Activated CD4-positive, alpha-beta T cell treated with anti-CD3 and anti-CD28 coated beads, Interleukin-2, amount 50 U/mL, for 4 hours (primary cell): ENCODE measurements at regions not wholly inside any gene's neighbourhood (a gene's known extent, or its start where the extent isn't known, plus 50 kb on each side); places are given as distances from the start of the nearest gene placed in this dataset.

ENCODE experiments used
- DNase-seq, 2 experiments: peaks; one replicate each; pipeline ENCODE4 v3.0.0-alpha.2; 2020

GRCh38 chr3:178386401-178386800 is 149.8 kb upstream of the KCNMB2 start:
- no peak for DNase-seq

GRCh38 chr3:178386880-178387279 is 149.4 kb upstream of the KCNMB2 start:
- DNase-seq, result no peak

- no peak for DNase-seq
These were observed 147.8 kb upstream of the KCNMB2 start for GRCh38 chr3:178388473-178388872.

GRCh38 chr3:178389258-178389657 is 147.0 kb upstream of the KCNMB2 start:
- DNase-seq, result no peak

- DNase-seq, result no peak
These were observed 143.7 kb upstream of the KCNMB2 start for GRCh38 chr3:178392511-178392926.

- no peak for DNase-seq
These were observed 143.1 kb upstream of the KCNMB2 start for GRCh38 chr3:178393146-178393545.

- DNase-seq, result no peak
These were observed 142.4 kb upstream of the KCNMB2 start for GRCh38 chr3:178393824-178394223.

GRCh38 chr3:178396318-178396717 is 139.9 kb upstream of the KCNMB2 start:
- DNase-seq, result no peak

- no peak for DNase-seq
These were observed 139.0 kb upstream of the KCNMB2 start for GRCh38 chr3:178397202-178397601.

- no peak for DNase-seq
These were observed 138.4 kb upstream of the KCNMB2 start for GRCh38 chr3:178397836-178398235.

- no peak for DNase-seq
These were observed 131.3 kb upstream of the KCNMB2 start for GRCh38 chr3:178404961-178405360.

- no peak for DNase-seq
These were observed 130.7 kb upstream of the KCNMB2 start for GRCh38 chr3:178405531-178405930.

- DNase-seq, result no peak
These were observed 130.0 kb upstream of the KCNMB2 start for GRCh38 chr3:178406206-178406605.

- no peak for DNase-seq
These were observed 120.9 kb upstream of the KCNMB2 start for GRCh38 chr3:178415384-178415783.

- no peak for DNase-seq
These were observed 118.5 kb upstream of the KCNMB2 start for GRCh38 chr3:178417736-178418135.

- no peak for DNase-seq
These were observed 117.2 kb upstream of the KCNMB2 start for GRCh38 chr3:178419071-178419470.

- no peak for DNase-seq
These were observed 116.2 kb upstream of the KCNMB2 start for GRCh38 chr3:178420033-178420432.

GRCh38 chr3:178421069-178421468 is 115.2 kb upstream of the KCNMB2 start:
- DNase-seq, result no peak

- no peak for DNase-seq
These were observed 113.8 kb upstream of the KCNMB2 start for GRCh38 chr3:178422406-178422805.

- no peak for DNase-seq
These were observed 108.2 kb upstream of the KCNMB2 start for GRCh38 chr3:178428037-178428436.

- DNase-seq, result no peak
These were observed 101.9 kb upstream of the KCNMB2 start for GRCh38 chr3:178434206-178434805.

GRCh38 chr3:178435575-178435974 is 100.7 kb upstream of the KCNMB2 start:
- DNase-seq, result no peak

GRCh38 chr3:178436773-178437172 is 99.5 kb upstream of the KCNMB2 start:
- DNase-seq, result no peak

GRCh38 chr3:178437236-178437635 is 99.0 kb upstream of the KCNMB2 start:
- DNase-seq, result no peak

- no peak for DNase-seq
These were observed 96.7 kb upstream of the KCNMB2 start for GRCh38 chr3:178439504-178439903.

GRCh38 chr3:178440043-178440442 is 96.2 kb upstream of the KCNMB2 start:
- no peak for DNase-seq
